ENCODE measurements at regions not wholly inside any gene's neighbourhood (a gene's known extent, or its start where the extent isn't known, plus 50 kb on each side); places are given as distances from the start of the nearest gene placed in this dataset.
A peak's percentile ranks its signal among the peaks of the same experiment; 100 is the strongest.
"Not testable (repeated sequence)": the region's sequence is repeated elsewhere in the genome, so short reads cannot be mapped to it uniquely, and the experiment has no call there.

DNA sequence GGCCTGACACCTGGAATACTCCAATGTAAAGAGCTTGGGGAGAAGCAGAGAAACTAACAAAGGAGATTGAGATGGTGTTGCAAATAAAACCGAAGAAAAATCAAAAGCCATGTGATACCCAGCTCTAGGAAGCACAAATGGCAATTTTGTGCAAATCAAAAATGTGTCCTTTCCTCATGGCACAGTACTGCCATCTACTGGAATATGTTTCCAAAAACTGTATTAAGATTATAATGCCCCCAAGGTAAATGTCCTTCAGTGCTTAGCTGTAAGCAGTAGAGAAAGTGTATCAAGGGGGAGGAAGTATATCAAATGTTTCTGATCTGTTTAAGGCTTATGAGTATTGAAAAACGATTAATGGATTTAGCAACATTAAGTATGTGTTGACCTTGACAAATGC, 620.3 kb downstream of the ZWINT start:
- not testable (repeated sequence) for DNase-seq

DNA sequence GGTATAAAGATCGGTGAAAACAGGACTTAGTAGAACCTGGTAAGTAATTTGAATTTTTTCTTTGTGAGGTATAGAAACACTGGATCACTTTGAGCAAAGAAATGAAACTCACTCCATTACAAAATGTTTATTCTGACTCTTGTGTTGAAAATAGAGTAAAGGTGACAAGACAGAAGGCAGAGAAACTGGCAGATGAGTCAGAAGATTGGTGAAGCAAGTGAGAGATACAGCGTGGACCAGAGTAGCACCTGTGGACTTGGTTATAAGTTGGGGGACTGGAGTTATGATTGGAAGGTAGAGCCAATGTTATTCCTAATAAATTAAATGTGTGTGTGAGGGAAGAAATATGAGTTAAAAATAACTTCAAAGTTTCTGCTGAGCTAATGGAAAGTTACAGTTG, 620.9 kb downstream of the ZWINT start:
- DNase-seq = no peak

- no peak for DNase-seq
Measured at GRCh38 chr10:55734112-55734511, 626.9 kb downstream of the ZWINT start.

DNA sequence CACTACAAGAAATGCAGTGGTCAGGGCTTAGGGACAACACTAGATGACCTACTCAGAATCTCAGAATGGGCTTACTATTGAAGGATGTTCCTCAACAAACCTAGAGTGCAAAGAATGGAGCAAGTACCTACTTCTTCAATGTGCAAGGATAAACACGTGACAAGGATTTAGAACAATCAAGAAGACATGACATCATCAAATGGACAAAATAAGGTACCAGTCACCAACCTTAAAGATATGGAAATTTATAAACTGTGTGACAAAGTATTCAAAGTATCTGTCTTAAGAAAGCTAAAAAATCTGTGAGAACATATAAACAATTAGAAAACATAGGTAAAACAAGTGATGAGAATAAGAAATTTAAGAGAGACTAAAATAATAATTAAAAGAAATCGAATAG, 656.1 kb downstream of the ZWINT start:
- no peak for DNase-seq

- DNase-seq = no peak
Measured at GRCh38 chr10:55668326-55668922, 692.6 kb downstream of the ZWINT start.

DNA sequence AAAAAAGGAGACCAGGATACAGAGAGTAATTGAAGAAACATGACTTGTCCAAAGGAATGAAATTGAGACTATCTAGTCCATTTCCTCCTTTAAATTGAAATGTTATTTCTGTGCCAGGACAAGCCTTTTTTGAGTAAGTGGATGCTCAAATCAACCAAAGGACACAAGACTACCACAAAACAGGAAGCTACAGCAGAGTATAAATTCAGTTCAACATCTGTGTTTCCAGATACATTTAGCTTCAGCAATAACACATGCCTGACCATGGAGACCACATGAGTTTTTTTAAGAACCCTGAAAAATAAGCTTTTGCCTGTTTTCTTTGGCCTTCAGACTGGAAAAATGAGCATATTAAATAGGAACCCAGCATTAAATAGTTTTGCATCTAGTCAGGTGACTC, 707.5 kb downstream of the ZWINT start:
- DNase-seq = no peak

- DNase-seq = no peak
Measured at GRCh38 chr10:55641601-55642000, 719.5 kb downstream of the ZWINT start.

DNA sequence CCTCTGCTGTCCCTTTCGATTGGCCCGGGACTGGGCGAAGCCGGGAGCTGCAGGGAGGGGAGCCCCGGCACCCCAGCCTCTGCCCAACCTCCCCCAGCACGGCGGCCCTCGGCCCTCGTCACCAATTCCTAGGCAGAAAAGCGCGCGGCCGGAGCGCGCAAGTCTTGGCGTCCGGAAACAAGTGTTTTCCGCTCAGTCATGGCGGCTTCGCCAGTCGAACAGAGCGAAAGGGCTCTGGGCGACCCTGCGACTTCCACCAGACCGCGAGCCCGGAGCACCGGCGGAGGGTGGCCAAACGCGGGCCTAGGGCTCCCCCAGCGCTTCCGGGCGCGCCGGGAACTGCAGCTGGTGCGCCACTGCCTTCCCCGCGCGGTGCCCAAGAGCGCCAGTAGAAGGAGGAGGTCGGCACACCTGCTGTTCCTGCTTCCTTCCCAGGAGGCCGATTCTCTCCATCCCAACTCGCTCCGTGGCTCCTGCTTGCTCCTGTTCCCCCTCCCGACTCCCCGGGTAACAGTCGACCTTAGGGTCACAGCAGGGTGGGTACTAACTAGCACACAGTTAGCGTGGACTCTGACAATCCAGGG, 729.9 kb downstream of the ZWINT start:
- DNase-seq = peak in 1 of 2 donors; percentile 14

DNA sequence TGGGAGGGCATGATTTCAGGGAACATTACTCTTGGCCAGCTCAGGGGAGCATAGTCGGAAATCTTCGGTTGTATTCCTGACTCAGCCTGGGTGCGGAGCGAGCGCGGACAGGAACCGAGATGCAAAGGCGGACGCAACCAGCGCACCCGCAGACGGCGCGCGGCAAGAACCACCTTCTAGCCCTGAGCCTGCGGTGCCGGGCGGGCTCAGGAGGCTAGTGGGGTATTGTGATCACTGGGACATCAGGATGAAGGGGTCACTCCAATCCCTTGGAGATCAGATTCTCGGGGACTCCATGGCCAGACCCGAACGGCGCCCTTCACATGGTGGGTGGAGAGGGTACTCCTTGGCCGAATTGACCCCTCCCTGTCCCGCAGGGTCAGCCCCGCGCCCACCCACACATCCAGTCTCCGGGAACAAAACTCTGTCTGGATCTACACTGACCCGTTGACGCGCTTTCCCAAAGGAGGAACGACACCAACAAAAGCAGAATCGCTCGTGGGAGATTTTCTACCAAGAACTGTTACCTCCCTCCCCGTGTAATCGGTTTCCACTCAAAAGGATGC, 730.5 kb downstream of the ZWINT start:
- DNase-seq = no peak

GRCh38 chr10:55629793-55630490, 731.1 kb downstream of the ZWINT start:
- no peak for DNase-seq

GRCh38 chr10:55628260-55628701, 732.8 kb downstream of the ZWINT start:
- DNase-seq = no peak

- DNase-seq = no peak
Measured at GRCh38 chr10:55627501-55628051, 733.5 kb downstream of the ZWINT start.

- not testable (repeated sequence) for DNase-seq
Measured at GRCh38 chr10:55601690-55602478, 759.2 kb downstream of the ZWINT start.

GRCh38 chr10:55551603-55552002, 750.6 kb upstream of the PCDH15 start:
- no peak for DNase-seq

GRCh38 chr10:55550236-55550635, 749.2 kb upstream of the PCDH15 start:
- DNase-seq = no peak

DNA sequence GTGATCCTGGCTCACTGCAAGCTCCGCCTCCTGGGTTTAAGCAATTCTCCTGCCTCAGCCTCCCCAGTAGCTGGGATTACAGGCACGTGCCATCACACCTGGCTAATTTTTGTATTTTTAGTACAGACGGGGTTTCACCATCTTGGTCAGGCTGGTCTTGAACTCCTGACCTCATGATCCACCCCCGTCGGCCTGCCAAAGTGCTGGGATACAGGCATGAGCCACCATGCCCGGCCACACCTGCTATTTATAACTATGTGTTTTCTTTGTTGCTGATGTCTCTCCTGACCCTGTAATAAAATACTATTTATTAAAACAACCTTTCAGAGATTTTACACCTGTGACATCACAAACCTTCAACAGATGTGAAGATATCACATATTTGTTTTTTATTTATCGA, 736.5 kb upstream of the PCDH15 start:
- DNase-seq = not testable (repeated sequence)

DNA sequence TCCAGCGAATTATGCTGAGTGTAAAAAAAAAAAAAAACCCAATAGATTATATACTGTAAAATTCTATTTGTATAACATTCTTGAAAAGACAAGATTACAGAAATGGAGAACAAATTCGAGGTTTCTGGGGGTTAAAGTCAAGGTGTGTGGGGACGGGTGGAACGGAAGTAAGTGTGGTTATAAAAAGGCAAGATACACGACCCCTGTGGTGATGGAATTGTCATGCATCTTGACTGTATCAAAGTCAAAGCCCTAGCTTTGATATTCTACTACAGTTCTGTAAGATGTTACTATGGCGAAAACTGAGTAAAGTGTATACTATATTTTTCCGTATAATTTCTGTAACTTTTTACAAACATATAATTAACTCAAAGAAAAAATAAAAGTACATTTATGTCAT, 718.2 kb upstream of the PCDH15 start:
- DNase-seq = no peak

- not testable (repeated sequence) for DNase-seq
Measured at GRCh38 chr10:55518416-55518815, 717.4 kb upstream of the PCDH15 start.

DNA sequence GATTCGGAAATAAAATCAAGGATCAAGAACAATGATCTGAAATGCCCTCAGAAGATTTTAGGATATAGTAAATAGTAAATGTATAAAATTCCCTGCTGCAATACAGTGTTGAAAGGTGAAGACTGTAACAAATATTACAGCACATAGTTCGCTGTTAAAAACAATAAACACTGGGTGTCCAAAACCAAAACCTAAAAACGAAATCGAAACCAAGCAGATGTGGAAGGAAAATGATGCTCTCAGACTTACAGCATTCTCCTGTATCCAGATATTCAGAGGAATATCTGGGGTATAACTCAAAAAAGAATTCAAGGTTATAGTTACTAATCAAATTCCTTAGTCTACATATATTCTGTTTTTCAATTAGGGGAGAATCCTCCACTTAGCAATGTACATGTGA, 708.1 kb upstream of the PCDH15 start:
- DNase-seq = no peak

DNA sequence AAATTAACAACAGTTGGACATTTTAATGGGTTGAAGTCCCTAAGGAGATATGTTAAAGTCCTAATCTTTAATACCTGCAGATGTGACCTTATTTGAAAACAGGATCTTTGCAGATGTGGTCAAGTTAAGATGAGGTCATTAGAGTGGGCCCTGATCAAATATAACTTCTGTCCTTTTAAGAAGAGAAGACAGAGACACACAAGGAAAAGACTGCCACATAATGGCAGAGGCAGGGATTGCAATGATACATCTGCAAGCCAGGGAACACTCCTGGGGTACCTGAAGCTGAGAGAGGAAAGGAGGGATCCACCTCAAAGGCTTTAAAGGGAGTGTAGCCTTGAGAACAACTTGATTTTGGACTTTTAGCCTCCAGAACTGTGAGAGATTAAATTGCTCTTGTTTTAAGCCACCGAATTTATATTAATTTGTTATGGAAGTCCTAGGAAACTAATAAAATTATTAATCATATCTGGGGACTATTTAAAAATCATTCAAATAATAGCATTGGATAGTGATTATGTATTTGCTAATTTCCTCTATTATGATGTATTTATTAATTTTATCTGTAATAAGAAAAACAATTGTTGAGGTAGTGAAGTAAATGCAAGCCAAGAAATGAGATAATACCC, 700.0 kb upstream of the PCDH15 start:
- DNase-seq = no peak

GRCh38 chr10:55497893-55498499, 697.0 kb upstream of the PCDH15 start:
- DNase-seq = no peak

- DNase-seq = no peak
Measured at GRCh38 chr10:55495555-55495954, 694.5 kb upstream of the PCDH15 start.

All from stimulated activated CD4-positive, alpha-beta T cell treated with anti-CD3 and anti-CD28 coated beads, Interleukin-2, amount 100 ng/mL, for 48 hours (primary cell).